H1 (cell line): ENCODE measurements at regions not wholly inside any gene's neighbourhood (a gene's known extent, or its start where the extent isn't known, plus 50 kb on each side); places are given as distances from the start of the nearest gene placed in this dataset.
A peak's percentile ranks its signal among the peaks of the same experiment; 100 is the strongest.

Source experiments
- CTCF ChIA-PET: fragments of 300-600 bp; sonication (Branson Sonifier 250); formaldehyde crosslinking; loops from one replicate; lab custom pipeline; 2021; ENCODE audit not compliant: partially characterized antibody; lab: Charles Lee
- POLR2A ChIA-PET: fragments of 300-600 bp; sonication (Branson Sonifier 250); formaldehyde crosslinking; loops from one replicate; lab custom pipeline; 2021; ENCODE audit warnings: inconsistent platforms; ENCODE audit not compliant: partially characterized antibody; lab: Charles Lee
- DNase-seq, 2 experiments: peaks; one replicate each; pipeline versions ENCODE4 v3.0.0 to v3.0.0-alpha.2; 2010 to 2022; ENCODE audit warnings: low spot score in 2 of 2, low read depth in 1 of 2, mixed read lengths in 1 of 2
- FAIRE-seq: peaks from 2 replicates; lab custom pipeline; 2011; peaks lifted over from hg19 to GRCh38; lab: Jason Lieb, UNC
- H2AFZ ChIP-seq: 2 replicates; pipeline ENCODE4 v1.8.1; 2012; ENCODE audit warnings: low read length, inconsistent platforms
- H2AK5ac ChIP-seq: 2 replicates; pipeline ENCODE4 v1.6.1; 2013; ENCODE audit warnings: low read depth, low read length
- H2BK120ac ChIP-seq: replicated peaks from 2 replicates; pipeline ENCODE3; 2013; ENCODE audit warnings: low read depth, low read length, inconsistent platforms
- H2BK12ac ChIP-seq: 2 replicates; pipeline ENCODE4 v1.6.1; 2013; ENCODE audit warnings: low read depth, low read length
- H2BK15ac ChIP-seq: 2 replicates; pipeline ENCODE4 v1.6.1; 2013; ENCODE audit warnings: low read length
- H2BK20ac ChIP-seq: 2 replicates; pipeline ENCODE4 v1.6.1; 2013; ENCODE audit warnings: low read length
- H2BK5ac ChIP-seq: 2 replicates; pipeline ENCODE4 v1.6.1; 2013; ENCODE audit warnings: low read depth, low read length
- H3K14ac ChIP-seq: 2 replicates; pipeline ENCODE4 v1.6.1; 2013; ENCODE audit warnings: inconsistent platforms; ENCODE audit not compliant: insufficient read length
- H3K18ac ChIP-seq: 2 replicates; pipeline ENCODE4 v1.6.1; 2013; ENCODE audit warnings: low read length; ENCODE audit errors: extremely low read depth
- H3K23ac ChIP-seq: 2 replicates; pipeline ENCODE4 v1.6.1; 2013; ENCODE audit warnings: inconsistent platforms; ENCODE audit not compliant: insufficient read length
- H3K23me2 ChIP-seq: 2 replicates; pipeline ENCODE4 v1.6.1; 2013; ENCODE audit warnings: low read depth, low read length
- H3K27ac ChIP-seq: 2 replicates; pipeline ENCODE4 v1.6.1; 2011; ENCODE audit warnings: low read depth, low read length, inconsistent platforms
- H3K27me3 ChIP-seq, 4 experiments: replicated peaks in 1 of 4; 1 replicate in 1 of 4; 2 replicates in 3 of 4; pipeline versions ENCODE4 v1.6.1 to v1.8.1; 2011 to 2013; ENCODE audit warnings: low read length in 3 of 4, mild to moderate bottlenecking in 3 of 4, inconsistent platforms in 2 of 4, mixed read lengths in 2 of 4, moderate library complexity in 1 of 4; ENCODE audit not compliant: control insufficient read depth in 3 of 4, insufficient read depth in 3 of 4; ENCODE audit errors: extremely low read depth in 1 of 4
- H3K36me3 ChIP-seq, 4 experiments: 2 replicates each; pipeline versions ENCODE4 v1.6.1 to v1.8.1; 2011 to 2013; ENCODE audit warnings: mild to moderate bottlenecking in 4 of 4, low read length in 3 of 4, moderate library complexity in 2 of 4, control low read depth in 1 of 4, inconsistent platforms in 1 of 4; ENCODE audit not compliant: insufficient read depth in 4 of 4, control insufficient read depth in 2 of 4
- H3K4ac ChIP-seq: replicated peaks from 2 replicates; pipeline ENCODE3; 2013; ENCODE audit warnings: low read length, low read depth, mixed read lengths, inconsistent platforms; ENCODE audit not compliant: insufficient read length
- H3K4me1 ChIP-seq, 4 experiments: replicated peaks in 1 of 4; 1 replicate in 1 of 4; 2 replicates in 3 of 4; pipeline versions ENCODE4 v1.6.1 to v1.8.1; 2011 to 2013; ENCODE audit warnings: low read length in 3 of 4, inconsistent platforms in 2 of 4, mixed read lengths in 1 of 4; ENCODE audit not compliant: insufficient read depth in 4 of 4, control insufficient read depth in 3 of 4
- H3K4me2 ChIP-seq, 2 experiments: 2 replicates each; pipeline versions ENCODE4 v1.6.1 to v1.8.1; 2011 to 2013; ENCODE audit warnings: low read depth in 2 of 2, low read length in 2 of 2, control low read depth in 1 of 2, inconsistent platforms in 1 of 2, mild to moderate bottlenecking in 1 of 2; ENCODE audit not compliant: insufficient read depth in 1 of 2
- H3K4me3 ChIP-seq, 4 experiments: fragments of 200-600, 300-600 bp in 1 of 4; sonication (generic), shearing (Covaris generic), sonication (Bioruptor Twin) in 1 of 4; 2 replicates each; pipeline versions ENCODE4 v1.5.1 to v1.8.1; 2011 to 2016; ENCODE audit warnings: low read length in 4 of 4, low read depth in 3 of 4, control low read depth in 2 of 4, inconsistent platforms in 2 of 4, mild to moderate bottlenecking in 2 of 4, mixed read lengths in 1 of 4, moderate library complexity in 1 of 4; ENCODE audit not compliant: insufficient read depth in 2 of 4; ENCODE audit errors: extremely low read depth in 1 of 4
- H3K56ac ChIP-seq: replicated peaks from 2 replicates; pipeline ENCODE3; 2013; ENCODE audit warnings: low read depth, mild to moderate bottlenecking, mixed read lengths, low read length, inconsistent platforms; ENCODE audit not compliant: insufficient read length
- H3K79me1 ChIP-seq: 2 replicates; pipeline ENCODE4 v1.6.1; 2013; ENCODE audit warnings: low read depth, low read length, control low read depth
- H3K79me2 ChIP-seq, 2 experiments: 2 replicates each; pipeline versions ENCODE4 v1.6.1 to v1.8.1; 2012 to 2013; ENCODE audit warnings: low read length in 2 of 2, mild to moderate bottlenecking in 2 of 2, inconsistent platforms in 1 of 2; ENCODE audit not compliant: insufficient read depth in 2 of 2, control insufficient read depth in 1 of 2
- H3K9ac ChIP-seq, 4 experiments: replicated peaks in 1 of 4; 1 replicate in 1 of 4; 2 replicates in 3 of 4; pipeline versions ENCODE4 v1.6.1 to v1.8.1; 2011 to 2013; ENCODE audit warnings: low read depth in 3 of 4, low read length in 3 of 4, control low read depth in 2 of 4, mild to moderate bottlenecking in 2 of 4, moderate library complexity in 2 of 4, inconsistent platforms in 1 of 4; ENCODE audit errors: extremely low read depth in 1 of 4
- H3K9me3 ChIP-seq, 2 experiments: 2 replicates each; pipeline versions ENCODE4 v1.6.1 to v1.8.1; 2012 to 2013; ENCODE audit warnings: mild to moderate bottlenecking in 2 of 2, moderate library complexity in 2 of 2, control low read depth in 1 of 2, inconsistent platforms in 1 of 2, low read depth in 1 of 2, low read length in 1 of 2, mixed read lengths in 1 of 2; ENCODE audit not compliant: insufficient read depth in 2 of 2
- H4K20me1 ChIP-seq, 2 experiments: replicated peaks in 1 of 2; 2 replicates each; pipeline versions ENCODE3 to v1.8.1; 2011 to 2013; ENCODE audit warnings: inconsistent platforms in 2 of 2, low read length in 2 of 2, mild to moderate bottlenecking in 1 of 2; ENCODE audit not compliant: insufficient read depth in 2 of 2, control insufficient read depth in 1 of 2
- H4K5ac ChIP-seq: 2 replicates; pipeline ENCODE4 v1.6.1; 2013; ENCODE audit warnings: low read length, low read depth, mixed read lengths, inconsistent platforms; ENCODE audit not compliant: insufficient read length
- H4K8ac ChIP-seq: 2 replicates; pipeline ENCODE4 v1.8.0; 2013; ENCODE audit warnings: mild to moderate bottlenecking, moderate library complexity, low read length, inconsistent platforms; ENCODE audit not compliant: insufficient read depth; ENCODE audit errors: extremely low read depth
- H4K91ac ChIP-seq: replicated peaks from 2 replicates; pipeline ENCODE3; 2013; ENCODE audit warnings: low read length, mixed read lengths, inconsistent platforms; ENCODE audit not compliant: insufficient read length
- BACH1 ChIP-seq: IDR thresholded peaks from 2 replicates; pipeline ENCODE4 v1.6.1; 2012; ENCODE audit warnings: low read length, improper control_type of control experiment
- BRCA1 ChIP-seq: IDR thresholded peaks from 2 replicates; pipeline ENCODE4 v1.6.1; 2012; ENCODE audit warnings: low read depth, low read length, improper control_type of control experiment
- CEBPB ChIP-seq: IDR thresholded peaks from 2 replicates; pipeline ENCODE4 v1.6.1; 2012; ENCODE audit warnings: low read depth, low read length
- CREB1 ChIP-seq: IDR thresholded peaks from 2 replicates; pipeline ENCODE4 v1.6.1; 2012; ENCODE audit warnings: inconsistent platforms
- EZH2 ChIP-seq: fragments of 200-600 bp; sonication (generic); IDR thresholded peaks from 2 replicates; pipeline ENCODE4 v1.7.1; 2012; ENCODE audit warnings: low read depth, mild to moderate bottlenecking, moderate library complexity, low read length, inconsistent platforms; ENCODE audit not compliant: severe bottlenecking
- JUND ChIP-seq: IDR thresholded peaks from 2 replicates; pipeline ENCODE4 v1.6.1; 2011; ENCODE audit warnings: mild to moderate bottlenecking, improper control_type of control experiment, low read length
- MAFK ChIP-seq: IDR thresholded peaks from 2 replicates; pipeline ENCODE4 v1.6.1; 2012; ENCODE audit warnings: low read depth, mild to moderate bottlenecking, improper control_type of control experiment, low read length
- NRF1 ChIP-seq: IDR thresholded peaks from 2 replicates; pipeline ENCODE4 v1.6.1; 2011; ENCODE audit warnings: mild to moderate bottlenecking, low read depth, low read length, improper control_type of control experiment
- POLR2A ChIP-seq, 2 experiments: IDR thresholded peaks; 1 replicate in 1 of 2; 2 replicates in 1 of 2; pipeline ENCODE4 v1.6.1; 2011; ENCODE audit warnings: low read depth in 2 of 2, low read length in 2 of 2, mild to moderate bottlenecking in 2 of 2; ENCODE audit errors: control extremely low read depth in 1 of 2
- SIX5 ChIP-seq: IDR thresholded peaks from 2 replicates; pipeline ENCODE4 v1.6.1; 2011; ENCODE audit warnings: mild to moderate bottlenecking, low read depth, low read length
- SP1 ChIP-seq: IDR thresholded peaks from 2 replicates; pipeline ENCODE4 v1.6.1; 2011; ENCODE audit warnings: low read depth, low read length
- SRF ChIP-seq: IDR thresholded peaks from 2 replicates; pipeline ENCODE4 v1.6.1; 2011; ENCODE audit warnings: mild to moderate bottlenecking, low read depth, low read length, moderate library complexity
- SUZ12 ChIP-seq: fragments of 200-600 bp; sonication (generic); IDR thresholded peaks from 2 replicates; pipeline ENCODE4 v1.6.1; 2012; ENCODE audit warnings: mild to moderate bottlenecking, inconsistent platforms, low read length, moderate library complexity, mixed read lengths
- TEAD4 ChIP-seq: IDR thresholded peaks from 2 replicates; pipeline ENCODE4 v1.6.1; 2012; ENCODE audit warnings: low read depth, low read length, inconsistent platforms, mixed read lengths
- WGBS, 2 experiments: shearing (Covaris generic) in 1 of 2; methylation state at CpG; one replicate each; pipeline versions ENCODE4 v1.1.6 to v1.1.7; 2013 to 2015; ENCODE audit warnings: low lambda C conversion rate in 2 of 2, mixed read lengths in 2 of 2, inconsistent platforms in 1 of 2, low coverage in 1 of 2, missing lambda C conversion rate in 1 of 2; ENCODE audit not compliant: insufficient replicate concordance in 2 of 2, insufficient coverage in 1 of 2, insufficient read length in 1 of 2; ENCODE audit errors: extremely low coverage in 1 of 2, missing lambda C conversion rate in 1 of 2; 5-methylcytosine and 5-hydroxymethylcytosine counted together

- H4K91ac ChIP-seq, result no peak overlapping the region
- no peak overlapping the region for H3K4me2 ChIP-seq
- H2BK20ac ChIP-seq, result peak overlapping the region; percentile 82; the same call in 1 of the 2 replicates
- FAIRE-seq, result no peak
- no peak overlapping the region; the same call in 1 of the 2 replicates for H2BK12ac ChIP-seq
- ChIA-PET CTCF (interaction anchor here (1.0 to 1.3 kb wide), 2 partner anchors 65 to 120 kb away, joined by 3 to 5 read pairs; no protein-coding TSS in a partner anchor), POLR2A (no interaction called here)
- no peak overlapping the region for H3K18ac ChIP-seq
- H3K9me3 ChIP-seq, result no peaks in the 10 kb centered on the region
- no peaks in the 10 kb centered on the region for H3K79me2 ChIP-seq
- H3K4me1 ChIP-seq, result peaks cover 0 to 8% (median 3%) of the 10 kb centered on the region in 4 experiments; a peak in 4 of 7 replicates
- H3K23ac ChIP-seq, result no peak overlapping the region
- no peak overlapping the region for H3K4me3 ChIP-seq
- no peak overlapping the region for H3K27ac ChIP-seq
- H3K4ac ChIP-seq, result no peak overlapping the region
- 88% methylated on average over 5 of the region's 5 CpGs; no CpG with 5 or more reads in 1 of the 2 experiments for WGBS, 2 experiments
- H3K27me3 ChIP-seq, result no peaks in the 10 kb centered on the region
- no peak overlapping the region for H3K9ac ChIP-seq
- no peak overlapping the region for H2BK15ac ChIP-seq
- TF ChIP-seq SRF (no peak), BACH1 (no peak), BRCA1 (no peak), CREB1 (no peak), POLR2A (IDR thresholded peaks at IDR 0.05; ENCODE audit: control extremely low read depth in 1 of 2, low read depth in 2 of 2, low read length in 2 of 2) (no peak), SUZ12 (no peak), CEBPB (no peak), NRF1 (no peak), SP1 (no peak), TEAD4 (no peak), JUND (no peak), EZH2 (no peak), MAFK (no peak), SIX5 (no peak)
- H2AK5ac ChIP-seq, result no peak overlapping the region
- no peak overlapping the region for H3K56ac ChIP-seq
- H4K8ac ChIP-seq, result no peak overlapping the region
- DNase-seq, result no peak
- peaks cover 0 to 4% of the 10 kb centered on the region in 2 experiments for H4K20me1 ChIP-seq
- H4K5ac ChIP-seq, result no peak overlapping the region
- H2AFZ ChIP-seq, result no peak overlapping the region
- peaks cover 7% of the 10 kb centered on the region; the same call in 1 of the 2 replicates for H3K23me2 ChIP-seq
- no peaks in the 10 kb centered on the region for H3K36me3 ChIP-seq
- no peak overlapping the region for H2BK5ac ChIP-seq
- no peak overlapping the region for H3K14ac ChIP-seq
- H3K79me1 ChIP-seq, result no peaks in the 10 kb centered on the region
- H2BK120ac ChIP-seq, result no peak overlapping the region
These were observed 53.2 kb upstream of the CMKLR1 start for GRCh38 chr12:108392284-108392683.
